ENCODE measurements at regions not wholly inside any gene's neighbourhood (a gene's known extent, or its start where the extent isn't known, plus 50 kb on each side); places are given as distances from the start of the nearest gene placed in this dataset.

DNA sequence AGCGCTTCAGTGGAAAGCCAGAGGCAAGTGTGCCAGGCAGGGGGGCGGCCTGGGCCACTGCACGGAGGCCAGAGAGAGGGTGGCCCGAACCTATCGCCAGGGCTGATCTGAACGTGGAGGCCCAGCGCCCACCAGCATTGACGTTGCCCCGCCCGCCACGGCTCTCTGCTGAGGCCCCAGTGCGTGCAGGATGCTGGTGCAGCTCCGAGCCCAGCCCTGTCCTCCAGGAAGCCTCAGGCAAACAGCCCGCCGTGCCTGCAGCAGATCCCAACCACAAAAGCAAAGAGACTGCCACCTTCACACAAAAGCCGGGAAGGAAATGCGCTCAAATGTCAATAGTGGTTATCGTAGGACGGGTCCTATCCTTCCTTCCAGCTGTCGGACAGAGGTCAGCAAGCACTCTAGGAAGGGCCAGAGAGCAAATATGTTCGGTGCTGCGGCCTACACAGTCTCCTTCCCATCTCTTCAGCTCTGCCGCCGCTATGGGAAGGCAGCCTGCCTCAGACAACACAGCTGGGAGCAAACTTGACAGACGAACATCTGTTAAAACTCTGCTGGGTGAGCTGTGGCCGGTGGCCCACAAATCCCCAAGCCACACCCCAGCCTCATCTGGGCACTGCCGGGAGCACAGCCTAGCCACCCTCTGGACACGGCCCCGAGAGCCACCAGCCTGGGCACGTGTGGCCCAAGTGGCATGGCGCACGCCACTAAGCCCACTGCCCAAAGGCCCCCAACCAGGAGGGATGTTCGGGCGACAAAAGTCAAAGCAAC is 146.2 kb downstream of the CRYBB2 start:
- intact Hi-C loops (cut with micrococcal nuclease; ENCODE audit: unreplicated experiment) = no loop called here
- 96% methylated on average over 19 of the region's 34 CpGs for whole genome bisulfite sequencing (ENCODE audit: low lambda C conversion rate)
- H3K27ac ChIP-seq (ENCODE audit: extremely low read length, insufficient read depth, low read length) = no peak overlapping the region
- in situ Hi-C loops (cut with HindIII; ENCODE audit: extremely low pct_ligation_motif_present, low pct_unique_long_range_greater_than_20kb) = no loop called here
- H3K4me3 ChIP-seq (replicated peaks in 1 of 3; ENCODE audit: insufficient read depth in 1 of 3, low read depth in 2 of 3, low read length in 3 of 3) = no peak overlapping the region
- no TSS peak for BruUV-seq (replicated peaks)
- ATAC-seq (no peak), FAIRE-seq (no peak), DNase-seq (ENCODE audit: low spot score) (no peak)
- H3K27me3 ChIP-seq (ENCODE audit: control insufficient read depth in 1 of 2, insufficient read depth in 2 of 2, low read length in 2 of 2) = no peaks in the 10 kb centered on the region
- ChIA-PET CTCF (ENCODE audit: low intra/inter-chr PET ratio, low total read pairs) (no interaction called here), POLR2A (no interaction called here)
- no peak overlapping the region for H3K9ac ChIP-seq (ENCODE audit: insufficient read depth, low read depth, low read length)
- peaks cover 16% of the 10 kb centered on the region; the same call in 1 of the 2 replicates for H4K20me1 ChIP-seq (ENCODE audit: insufficient read depth, low read length)
- TF ChIP-seq HMGA1 (CRISPR knock-in tag; conservative IDR thresholded peaks at IDR 0.05) (no peak), ZNF383 (CRISPR knock-in tag; IDR thresholded peaks at IDR 0.05; ENCODE audit: borderline replicate concordance) (no peak), NR2F6 (IDR thresholded peaks at IDR 0.05) (no peak), NR2F6 (CRISPR knock-in tag; IDR thresholded peaks at IDR 0.05) (no peak), ZNF570 (CRISPR knock-in tag; IDR thresholded peaks at IDR 0.05; ENCODE audit: borderline replicate concordance) (no peak), KMT2A (CRISPR knock-in tag; IDR thresholded peaks at IDR 0.05) (no peak), ZNF446 (CRISPR knock-in tag; IDR thresholded peaks at IDR 0.05) (no peak), NFYB (CRISPR knock-in tag; IDR thresholded peaks at IDR 0.05) (no peak)
- TF ChIP-seq, protein P1, sequence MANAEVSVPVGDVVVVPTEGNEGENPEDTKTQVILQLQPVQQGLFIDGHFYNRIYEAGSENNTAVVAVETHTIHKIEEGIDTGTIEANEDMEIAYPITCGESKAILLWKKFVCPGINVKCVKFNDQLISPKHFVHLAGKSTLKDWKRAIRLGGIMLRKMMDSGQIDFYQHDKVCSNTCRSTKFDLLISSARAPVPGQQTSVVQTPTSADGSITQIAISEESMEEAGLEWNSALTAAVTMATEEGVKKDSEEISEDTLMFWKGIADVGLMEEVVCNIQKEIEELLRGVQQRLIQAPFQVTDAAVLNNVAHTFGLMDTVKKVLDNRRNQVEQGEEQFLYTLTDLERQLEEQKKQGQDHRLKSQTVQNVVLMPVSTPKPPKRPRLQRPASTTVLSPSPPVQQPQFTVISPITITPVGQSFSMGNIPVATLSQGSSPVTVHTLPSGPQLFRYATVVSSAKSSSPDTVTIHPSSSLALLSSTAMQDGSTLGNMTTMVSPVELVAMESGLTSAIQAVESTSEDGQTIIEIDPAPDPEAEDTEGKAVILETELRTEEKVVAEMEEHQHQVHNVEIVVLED (CRISPR knock-in tag; IDR thresholded peaks at IDR 0.05; ENCODE audit: borderline replicate concordance) = no peak
- no peak overlapping the region for H3K4me2 ChIP-seq (ENCODE audit: low read depth, low read length)
- peaks cover 5% of the 10 kb centered on the region for H3K79me2 ChIP-seq (ENCODE audit: insufficient read depth, low read length)
- no peaks in the 10 kb centered on the region for H3K9me3 ChIP-seq (ENCODE audit: low read length)
- peaks cover 5 to 49% of the 10 kb centered on the region in 2 experiments; a peak in 4 of 5 replicates for H3K36me3 ChIP-seq (replicated peaks in 1 of 2; ENCODE audit: control insufficient read depth in 1 of 2, insufficient read depth in 2 of 2, low read length in 2 of 2)
- H2AFZ ChIP-seq (ENCODE audit: low read length) = no peak overlapping the region
- H3K4me1 ChIP-seq (ENCODE audit: insufficient read depth, low read length) = no peaks in the 10 kb centered on the region

Measured in HepG2 (cell line).